HepG2 (cell line): ENCODE measurements at regions not wholly inside any gene's neighbourhood (a gene's known extent, or its start where the extent isn't known, plus 50 kb on each side); places are given as distances from the start of the nearest gene placed in this dataset.

Source experiments
- CHD2 ChIP-seq: IDR thresholded peaks from 2 replicates; pipeline ENCODE4 v1.6.1; 2011; ENCODE audit warnings: low read depth, low read length, improper control_type of control experiment
- MBNL3 ChIP-seq: fragments of 250-450 bp; sonication (Bioruptor Pico); conservative IDR thresholded peaks from 2 replicates; pipeline ENCODE4 v1.8.0; 2022; ENCODE audit warnings: mild to moderate bottlenecking, inconsistent platforms
- MEIS2 ChIP-seq: sonication (generic); formaldehyde crosslinking; IDR thresholded peaks from 2 replicates; pipeline ENCODE4 v1.9.0; 2021; ENCODE audit warnings: mild to moderate bottlenecking, missing genetic modification reagents
- PAWR ChIP-seq: sonication (generic); formaldehyde crosslinking; IDR thresholded peaks from 2 replicates; pipeline ENCODE4 v1.4.0; 2020; ENCODE audit warnings: missing genetic modification reagents, mild to moderate bottlenecking, borderline replicate concordance
- PHF21A ChIP-seq: sonication (generic); formaldehyde crosslinking; IDR thresholded peaks from 2 replicates; pipeline ENCODE4 v1.5.0; 2020; ENCODE audit warnings: mild to moderate bottlenecking, missing genetic modification reagents
- POLR2AphosphoS2 ChIP-seq: IDR thresholded peaks from 2 replicates; pipeline ENCODE4 v1.6.1; 2011; ENCODE audit warnings: low read depth, low read length, improper control_type of control experiment
- RFX1 ChIP-seq: fragments of 450-650 bp; IDR thresholded peaks from 2 replicates; pipeline ENCODE4 v1.6.1; 2017
- ZNF121 ChIP-seq: sonication (generic); formaldehyde crosslinking; IDR thresholded peaks from 2 replicates; pipeline ENCODE4 v1.5.0; 2020; ENCODE audit warnings: mild to moderate bottlenecking, missing genetic modification reagents
- ZNF3 ChIP-seq: IDR thresholded peaks from 2 replicates; pipeline ENCODE4 v1.7.0; 2017; ENCODE audit warnings: inconsistent platforms
- ZNF484 ChIP-seq: sonication (generic); formaldehyde crosslinking; IDR thresholded peaks from 2 replicates; pipeline ENCODE4 v1.5.1; 2020; ENCODE audit warnings: mild to moderate bottlenecking, low read depth, missing genetic modification reagents, borderline replicate concordance
- ZNF614 ChIP-seq: IDR thresholded peaks from 2 replicates; pipeline ENCODE4 v1.6.1; 2018; ENCODE audit warnings: missing biosample characterization, missing genetic modification reagents, inconsistent platforms, borderline replicate concordance
- TF ChIP-seq, protein P1 (sequence below): sonication (generic); formaldehyde crosslinking; IDR thresholded peaks from 2 replicates; pipeline ENCODE4 v1.5.0; 2020; ENCODE audit warnings: mild to moderate bottlenecking, missing genetic modification reagents, moderate library complexity
- TF ChIP-seq, protein P2 (sequence below): sonication (generic); formaldehyde crosslinking; IDR thresholded peaks from 2 replicates; pipeline ENCODE4 v1.4.0; 2020; ENCODE audit warnings: missing genetic modification reagents

DNA sequence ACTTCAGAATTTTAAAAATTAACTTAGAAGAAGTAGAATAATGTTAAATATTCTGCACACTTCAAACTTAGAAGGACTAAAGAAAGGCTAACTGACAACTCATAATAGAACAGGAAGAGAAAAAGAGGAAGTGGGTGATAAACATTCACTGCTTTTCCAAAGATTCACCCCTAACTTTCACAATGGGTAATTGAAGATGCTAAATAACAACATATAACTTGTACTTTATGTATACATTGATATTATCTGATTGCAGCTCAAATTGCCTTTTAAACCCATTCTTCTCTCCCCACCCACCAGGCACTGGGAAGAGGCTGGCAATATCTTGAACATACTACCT, 376.6 kb downstream of the EFNA5 start:
- TF ChIP-seq, protein P1, sequence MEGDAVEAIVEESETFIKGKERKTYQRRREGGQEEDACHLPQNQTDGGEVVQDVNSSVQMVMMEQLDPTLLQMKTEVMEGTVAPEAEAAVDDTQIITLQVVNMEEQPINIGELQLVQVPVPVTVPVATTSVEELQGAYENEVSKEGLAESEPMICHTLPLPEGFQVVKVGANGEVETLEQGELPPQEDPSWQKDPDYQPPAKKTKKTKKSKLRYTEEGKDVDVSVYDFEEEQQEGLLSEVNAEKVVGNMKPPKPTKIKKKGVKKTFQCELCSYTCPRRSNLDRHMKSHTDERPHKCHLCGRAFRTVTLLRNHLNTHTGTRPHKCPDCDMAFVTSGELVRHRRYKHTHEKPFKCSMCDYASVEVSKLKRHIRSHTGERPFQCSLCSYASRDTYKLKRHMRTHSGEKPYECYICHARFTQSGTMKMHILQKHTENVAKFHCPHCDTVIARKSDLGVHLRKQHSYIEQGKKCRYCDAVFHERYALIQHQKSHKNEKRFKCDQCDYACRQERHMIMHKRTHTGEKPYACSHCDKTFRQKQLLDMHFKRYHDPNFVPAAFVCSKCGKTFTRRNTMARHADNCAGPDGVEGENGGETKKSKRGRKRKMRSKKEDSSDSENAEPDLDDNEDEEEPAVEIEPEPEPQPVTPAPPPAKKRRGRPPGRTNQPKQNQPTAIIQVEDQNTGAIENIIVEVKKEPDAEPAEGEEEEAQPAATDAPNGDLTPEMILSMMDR (CRISPR knock-in tag) = no peak
- TF ChIP-seq MBNL3 (no peak), PHF21A (CRISPR knock-in tag) (no peak), MEIS2 (CRISPR knock-in tag) (no peak), RFX1 (no peak), PAWR (no peak), POLR2AphosphoS2 (no peak), ZNF121 (CRISPR knock-in tag) (no peak), ZNF484 (CRISPR knock-in tag) (no peak), ZNF3 (CRISPR knock-in tag) (no peak), CHD2 (no peak), ZNF614 (CRISPR knock-in tag) (no peak)
- TF ChIP-seq, protein P2, sequence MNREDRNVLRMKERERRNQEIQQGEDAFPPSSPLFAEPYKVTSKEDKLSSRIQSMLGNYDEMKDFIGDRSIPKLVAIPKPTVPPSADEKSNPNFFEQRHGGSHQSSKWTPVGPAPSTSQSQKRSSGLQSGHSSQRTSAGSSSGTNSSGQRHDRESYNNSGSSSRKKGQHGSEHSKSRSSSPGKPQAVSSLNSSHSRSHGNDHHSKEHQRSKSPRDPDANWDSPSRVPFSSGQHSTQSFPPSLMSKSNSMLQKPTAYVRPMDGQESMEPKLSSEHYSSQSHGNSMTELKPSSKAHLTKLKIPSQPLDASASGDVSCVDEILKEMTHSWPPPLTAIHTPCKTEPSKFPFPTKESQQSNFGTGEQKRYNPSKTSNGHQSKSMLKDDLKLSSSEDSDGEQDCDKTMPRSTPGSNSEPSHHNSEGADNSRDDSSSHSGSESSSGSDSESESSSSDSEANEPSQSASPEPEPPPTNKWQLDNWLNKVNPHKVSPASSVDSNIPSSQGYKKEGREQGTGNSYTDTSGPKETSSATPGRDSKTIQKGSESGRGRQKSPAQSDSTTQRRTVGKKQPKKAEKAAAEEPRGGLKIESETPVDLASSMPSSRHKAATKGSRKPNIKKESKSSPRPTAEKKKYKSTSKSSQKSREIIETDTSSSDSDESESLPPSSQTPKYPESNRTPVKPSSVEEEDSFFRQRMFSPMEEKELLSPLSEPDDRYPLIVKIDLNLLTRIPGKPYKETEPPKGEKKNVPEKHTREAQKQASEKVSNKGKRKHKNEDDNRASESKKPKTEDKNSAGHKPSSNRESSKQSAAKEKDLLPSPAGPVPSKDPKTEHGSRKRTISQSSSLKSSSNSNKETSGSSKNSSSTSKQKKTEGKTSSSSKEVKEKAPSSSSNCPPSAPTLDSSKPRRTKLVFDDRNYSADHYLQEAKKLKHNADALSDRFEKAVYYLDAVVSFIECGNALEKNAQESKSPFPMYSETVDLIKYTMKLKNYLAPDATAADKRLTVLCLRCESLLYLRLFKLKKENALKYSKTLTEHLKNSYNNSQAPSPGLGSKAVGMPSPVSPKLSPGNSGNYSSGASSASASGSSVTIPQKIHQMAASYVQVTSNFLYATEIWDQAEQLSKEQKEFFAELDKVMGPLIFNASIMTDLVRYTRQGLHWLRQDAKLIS (CRISPR knock-in tag) = no peak
